ENCODE measurements at regions not wholly inside any gene's neighbourhood (a gene's known extent, or its start where the extent isn't known, plus 50 kb on each side); places are given as distances from the start of the nearest gene placed in this dataset.

- no peak for DNase-seq (ENCODE audit: low read depth, low spot score)
- H3K4me3 ChIP-seq (ENCODE audit: low read depth, low read length) = no peak overlapping the region
- in situ Hi-C loops (cut with HindIII; ENCODE audit: low sequenced_read_pairs) = no loop called here
- no peak for TF ChIP-seq CTCF (IDR thresholded peaks at IDR 0.05; ENCODE audit: low read depth, low read length)
These were observed 181.3 kb downstream of the RAP2A start for GRCh38 chr13:97615266-97615665.

- TF ChIP-seq CTCF (IDR thresholded peaks at IDR 0.05; ENCODE audit: low read depth, low read length) = no peak
These were observed 182.4 kb downstream of the RAP2A start for GRCh38 chr13:97616385-97616784.

GRCh38 chr13:97621025-97621424, 187.1 kb downstream of the RAP2A start:
- TF ChIP-seq CTCF (IDR thresholded peaks at IDR 0.05; ENCODE audit: low read depth, low read length) = no peak
- in situ Hi-C loops (cut with HindIII; ENCODE audit: low sequenced_read_pairs) = no loop called here
- DNase-seq (ENCODE audit: low read depth, low spot score) = no peak
- H3K4me3 ChIP-seq (ENCODE audit: low read depth, low read length) = no peak overlapping the region

More at GRCh38 chr13:97616385-97616784, 182.4 kb downstream of the RAP2A start:
- in situ Hi-C loops (cut with HindIII; ENCODE audit: low sequenced_read_pairs) = no loop called here
- DNase-seq (ENCODE audit: low read depth, low spot score) = no peak
- H3K4me3 ChIP-seq (ENCODE audit: low read depth, low read length) = no peak overlapping the region

- in situ Hi-C loops (cut with HindIII; ENCODE audit: low sequenced_read_pairs) = no loop called here
- DNase-seq (ENCODE audit: low read depth, low spot score) = no peak
- TF ChIP-seq CTCF (IDR thresholded peaks at IDR 0.05; ENCODE audit: low read depth, low read length) = no peak
- H3K4me3 ChIP-seq (ENCODE audit: low read depth, low read length) = no peak overlapping the region
These were observed 187.7 kb downstream of the RAP2A start for GRCh38 chr13:97621631-97622030.

GRCh38 chr13:97627566-97627965, 193.6 kb downstream of the RAP2A start:
- no peak for TF ChIP-seq CTCF (IDR thresholded peaks at IDR 0.05; ENCODE audit: low read depth, low read length)
- DNase-seq (ENCODE audit: low read depth, low spot score) = peak; percentile 85
- in situ Hi-C loops (cut with HindIII; ENCODE audit: low sequenced_read_pairs) = no loop called here
- H3K4me3 ChIP-seq (ENCODE audit: low read depth, low read length) = no peak overlapping the region

GRCh38 chr13:97629601-97630272, 195.8 kb downstream of the RAP2A start:
- no peak overlapping the region for H3K4me3 ChIP-seq (ENCODE audit: low read depth, low read length)
- no peak for TF ChIP-seq CTCF (IDR thresholded peaks at IDR 0.05; ENCODE audit: low read depth, low read length)
- DNase-seq (ENCODE audit: low read depth, low spot score) = no peak
- in situ Hi-C loops (cut with HindIII; ENCODE audit: low sequenced_read_pairs) = no loop called here

Measured in astrocyte of the spinal cord (primary cell).